ENCODE measurements at regions not wholly inside any gene's neighbourhood (a gene's known extent, or its start where the extent isn't known, plus 50 kb on each side); places are given as distances from the start of the nearest gene placed in this dataset.

DNA sequence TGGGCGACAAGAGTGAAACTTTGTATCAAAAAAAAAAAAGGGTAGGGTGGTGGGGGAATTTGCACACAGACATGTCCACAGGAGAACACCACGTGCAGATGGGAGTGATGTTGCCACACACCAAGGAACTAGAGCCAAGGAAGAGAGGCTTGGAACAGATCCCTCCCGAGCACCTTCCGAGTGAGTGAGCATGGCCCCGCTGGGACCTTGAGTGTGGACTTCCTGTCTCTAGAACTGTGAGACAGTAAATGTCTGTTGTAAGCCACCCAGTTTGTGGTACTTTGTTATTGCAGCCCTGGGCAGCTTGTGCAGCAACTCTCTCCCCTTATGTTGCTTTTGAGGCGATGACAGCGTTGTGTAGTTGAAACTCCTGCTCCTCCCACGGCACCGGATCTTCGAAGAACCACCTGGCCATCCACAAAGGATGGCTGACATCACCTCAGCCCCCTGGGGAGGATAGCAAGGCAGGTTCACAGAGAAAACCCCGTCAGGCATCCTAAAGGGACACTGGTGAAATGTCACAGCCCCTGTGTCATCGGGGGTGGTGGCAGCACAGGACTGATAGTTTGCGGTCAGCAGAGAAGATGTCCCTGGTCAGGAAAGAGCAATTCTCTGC, 54.7 kb upstream of the PLEKHG3 start:
- TF ChIP-seq, protein P1, sequence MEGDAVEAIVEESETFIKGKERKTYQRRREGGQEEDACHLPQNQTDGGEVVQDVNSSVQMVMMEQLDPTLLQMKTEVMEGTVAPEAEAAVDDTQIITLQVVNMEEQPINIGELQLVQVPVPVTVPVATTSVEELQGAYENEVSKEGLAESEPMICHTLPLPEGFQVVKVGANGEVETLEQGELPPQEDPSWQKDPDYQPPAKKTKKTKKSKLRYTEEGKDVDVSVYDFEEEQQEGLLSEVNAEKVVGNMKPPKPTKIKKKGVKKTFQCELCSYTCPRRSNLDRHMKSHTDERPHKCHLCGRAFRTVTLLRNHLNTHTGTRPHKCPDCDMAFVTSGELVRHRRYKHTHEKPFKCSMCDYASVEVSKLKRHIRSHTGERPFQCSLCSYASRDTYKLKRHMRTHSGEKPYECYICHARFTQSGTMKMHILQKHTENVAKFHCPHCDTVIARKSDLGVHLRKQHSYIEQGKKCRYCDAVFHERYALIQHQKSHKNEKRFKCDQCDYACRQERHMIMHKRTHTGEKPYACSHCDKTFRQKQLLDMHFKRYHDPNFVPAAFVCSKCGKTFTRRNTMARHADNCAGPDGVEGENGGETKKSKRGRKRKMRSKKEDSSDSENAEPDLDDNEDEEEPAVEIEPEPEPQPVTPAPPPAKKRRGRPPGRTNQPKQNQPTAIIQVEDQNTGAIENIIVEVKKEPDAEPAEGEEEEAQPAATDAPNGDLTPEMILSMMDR (conservative IDR thresholded peaks at IDR 0.05 in 1 of 2, IDR thresholded peaks at IDR 0.05 in 1 of 2; ENCODE audit: extremely low read depth in 1 of 2, insufficient read depth in 1 of 2, low read depth in 1 of 2, low read length in 2 of 2): no peak
- no peak for TF ChIP-seq EZH2 (IDR thresholded peaks at IDR 0.05; ENCODE audit: borderline replicate concordance, low read length)

All from mammary epithelial cell (primary cell).